T-helper 2 cell treated with Interferon-gamma antibody and Interleukin-4, amounts not matched to agents 100 ng/mL and 5 ng/mL, for 36 hours (primary cell): ENCODE measurements at regions not wholly inside any gene's neighbourhood (a gene's known extent, or its start where the extent isn't known, plus 50 kb on each side); places are given as distances from the start of the nearest gene placed in this dataset.

Source experiments
- intact Hi-C: fragments of 100-400 bp; cut with micrococcal nuclease; formaldehyde crosslinking; loops from one replicate; pipeline ENCODE4 v1.15.1; 2023

- intact Hi-C loops, result no loop called here
Observed at GRCh38 chr2:16044946-16045456, 104.7 kb downstream of the MYCN start.

- intact Hi-C loops, result no loop called here
Observed at GRCh38 chr2:16043627-16044026, 103.3 kb downstream of the MYCN start.

GRCh38 chr2:16043192-16043591 is 102.8 kb downstream of the MYCN start:
- intact Hi-C loops, result no loop called here

- intact Hi-C loops, result no loop called here
Observed at GRCh38 chr2:16042201-16042700, 101.9 kb downstream of the MYCN start.

- intact Hi-C loops, result no loop called here
Observed at GRCh38 chr2:16040271-16041010, 100.1 kb downstream of the MYCN start.

GRCh38 chr2:16039823-16040222 is 99.5 kb downstream of the MYCN start:
- intact Hi-C loops, result no loop called here

GRCh38 chr2:16039055-16039454 is 98.7 kb downstream of the MYCN start:
- intact Hi-C loops, result no loop called here

GRCh38 chr2:16038621-16039020 is 98.3 kb downstream of the MYCN start:
- intact Hi-C loops, result no loop called here

GRCh38 chr2:16037808-16038457 is 97.6 kb downstream of the MYCN start:
- intact Hi-C loops, result no loop called here

GRCh38 chr2:16036951-16037350 is 96.6 kb downstream of the MYCN start:
- intact Hi-C loops, result no loop called here

- intact Hi-C loops, result no loop called here
Observed at GRCh38 chr2:16035747-16036745, 95.7 kb downstream of the MYCN start.

GRCh38 chr2:16034975-16035746 is 94.8 kb downstream of the MYCN start:
- intact Hi-C loops, result no loop called here

GRCh38 chr2:16034151-16034974 is 94.0 kb downstream of the MYCN start:
- intact Hi-C loops, result no loop called here

- intact Hi-C loops, result no loop called here
Observed at GRCh38 chr2:16033032-16033293, 92.6 kb downstream of the MYCN start.

- intact Hi-C loops, result no loop called here
Observed at GRCh38 chr2:16032282-16033031, 92.1 kb downstream of the MYCN start.

- intact Hi-C loops, result no loop called here
Observed at GRCh38 chr2:16031848-16032159, 91.5 kb downstream of the MYCN start.

GRCh38 chr2:16031058-16031847 is 90.9 kb downstream of the MYCN start:
- intact Hi-C loops, result no loop called here

- intact Hi-C loops, result no loop called here
Observed at GRCh38 chr2:16030206-16031057, 90.1 kb downstream of the MYCN start.
